ENCODE measurements at regions not wholly inside any gene's neighbourhood (a gene's known extent, or its start where the extent isn't known, plus 50 kb on each side); places are given as distances from the start of the nearest gene placed in this dataset.

- no peak for TF ChIP-seq CTCF (IDR thresholded peaks at IDR 0.05; ENCODE audit: poor library complexity)
- no peak for TF ChIP-seq EZH2 (IDR thresholded peaks at IDR 0.05; ENCODE audit: borderline replicate concordance)
- TF ChIP-seq EZH2phosphoT487 (IDR thresholded peaks at IDR 0.05; ENCODE audit: low read depth, severe bottlenecking, unreplicated experiment) = no peak
These were observed 1409.8 kb downstream of the PCDH7 start for GRCh38 chr4:32129967-32130366.
